COLO829 (cell line): ENCODE measurements at regions not wholly inside any gene's neighbourhood (a gene's known extent, or its start where the extent isn't known, plus 50 kb on each side); places are given as distances from the start of the nearest gene placed in this dataset.
"Not testable (repeated sequence)": the region's sequence is repeated elsewhere in the genome, so short reads cannot be mapped to it uniquely, and the experiment has no call there.

Experiments used
- DNase-seq: peaks from one replicate; pipeline ENCODE4 v3.0.0; 2012; ENCODE audit warnings: low spot score

DNA sequence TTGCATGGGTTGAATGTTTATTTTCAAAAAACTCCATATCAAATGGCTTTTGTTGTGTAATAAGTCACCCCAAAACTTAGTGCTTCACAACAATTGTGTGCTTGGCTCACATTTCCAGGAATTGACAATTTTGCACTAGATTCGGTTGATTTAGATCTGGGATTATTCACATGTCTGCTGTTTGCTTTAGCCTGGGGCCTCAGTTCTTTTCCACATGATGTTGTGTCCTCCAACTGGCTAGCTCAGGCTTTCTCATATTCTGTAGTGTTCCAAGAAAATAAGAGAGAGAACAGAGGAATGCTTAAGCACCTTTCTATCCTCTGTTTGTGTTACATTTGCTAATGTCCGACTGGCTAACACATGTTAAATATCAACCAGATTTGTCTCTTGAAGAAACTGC, 281.5 kb upstream of the ADGRL4 start:
- DNase-seq = no peak

DNA sequence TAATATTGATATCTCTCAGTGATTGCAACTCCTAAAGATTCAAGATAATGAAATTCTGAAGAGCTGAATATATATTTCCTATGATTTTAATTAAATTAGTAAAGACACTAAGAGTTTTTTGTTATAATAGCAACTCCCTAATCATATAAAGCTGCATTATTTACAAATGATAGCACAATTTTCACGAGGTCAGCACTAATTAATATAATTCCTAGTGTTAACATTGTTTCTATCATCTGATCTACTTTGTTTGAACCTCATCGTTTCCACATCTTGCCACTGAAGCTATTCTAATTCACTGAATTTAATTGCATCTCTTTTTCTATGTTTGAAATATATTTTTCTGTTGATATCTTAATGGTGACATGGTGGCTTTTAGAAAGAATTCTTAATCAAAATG, 279.1 kb upstream of the ADGRL4 start:
- no peak for DNase-seq

- no peak for DNase-seq
Measured at GRCh38 chr1:79283451-79283850, 276.9 kb upstream of the ADGRL4 start.

- DNase-seq = no peak
Measured at GRCh38 chr1:79281442-79281841, 274.9 kb upstream of the ADGRL4 start.

DNA sequence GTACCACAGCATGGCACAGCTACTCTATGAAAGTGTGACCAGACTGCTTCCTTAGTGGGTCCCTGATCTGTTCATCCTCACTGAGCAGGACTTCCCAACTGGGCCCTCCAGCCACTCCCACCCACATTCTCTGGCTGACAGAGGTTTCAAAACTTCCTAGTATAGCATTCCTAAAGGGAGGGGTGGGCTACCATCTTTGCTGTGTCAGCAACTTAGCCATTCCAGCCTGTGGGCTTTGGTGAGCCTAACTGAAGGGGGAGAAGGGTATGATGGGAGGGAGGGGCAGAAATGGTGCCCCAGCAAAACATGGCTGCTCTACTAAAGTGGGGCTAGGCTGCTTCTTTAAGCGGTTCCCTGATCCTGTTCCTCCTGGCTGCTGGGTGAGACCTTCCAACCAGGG, 265.2 kb upstream of the ADGRL4 start:
- no peak for DNase-seq

GRCh38 chr1:79264975-79265818, 258.7 kb upstream of the ADGRL4 start:
- DNase-seq = no peak

DNA sequence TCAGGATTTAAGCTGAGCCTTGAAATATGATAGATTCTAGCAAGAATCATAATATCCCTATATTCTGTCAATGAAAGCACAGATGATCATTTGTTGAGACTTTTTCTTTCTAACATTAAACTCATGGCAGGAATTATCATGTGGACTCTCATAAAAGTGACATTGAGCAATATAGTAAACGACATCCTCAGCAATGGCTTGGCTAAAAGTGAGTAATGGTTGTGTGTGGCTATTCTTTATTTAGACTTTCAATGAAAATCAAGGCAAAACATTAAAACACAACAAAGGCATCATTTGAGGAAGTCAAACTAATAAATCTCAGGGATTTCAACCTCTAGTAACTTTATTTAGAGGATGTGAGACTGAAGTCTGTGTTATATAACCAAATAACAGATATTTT, 257.8 kb upstream of the ADGRL4 start:
- no peak for DNase-seq

GRCh38 chr1:79262745-79263258, 256.3 kb upstream of the ADGRL4 start:
- DNase-seq = no peak

DNA sequence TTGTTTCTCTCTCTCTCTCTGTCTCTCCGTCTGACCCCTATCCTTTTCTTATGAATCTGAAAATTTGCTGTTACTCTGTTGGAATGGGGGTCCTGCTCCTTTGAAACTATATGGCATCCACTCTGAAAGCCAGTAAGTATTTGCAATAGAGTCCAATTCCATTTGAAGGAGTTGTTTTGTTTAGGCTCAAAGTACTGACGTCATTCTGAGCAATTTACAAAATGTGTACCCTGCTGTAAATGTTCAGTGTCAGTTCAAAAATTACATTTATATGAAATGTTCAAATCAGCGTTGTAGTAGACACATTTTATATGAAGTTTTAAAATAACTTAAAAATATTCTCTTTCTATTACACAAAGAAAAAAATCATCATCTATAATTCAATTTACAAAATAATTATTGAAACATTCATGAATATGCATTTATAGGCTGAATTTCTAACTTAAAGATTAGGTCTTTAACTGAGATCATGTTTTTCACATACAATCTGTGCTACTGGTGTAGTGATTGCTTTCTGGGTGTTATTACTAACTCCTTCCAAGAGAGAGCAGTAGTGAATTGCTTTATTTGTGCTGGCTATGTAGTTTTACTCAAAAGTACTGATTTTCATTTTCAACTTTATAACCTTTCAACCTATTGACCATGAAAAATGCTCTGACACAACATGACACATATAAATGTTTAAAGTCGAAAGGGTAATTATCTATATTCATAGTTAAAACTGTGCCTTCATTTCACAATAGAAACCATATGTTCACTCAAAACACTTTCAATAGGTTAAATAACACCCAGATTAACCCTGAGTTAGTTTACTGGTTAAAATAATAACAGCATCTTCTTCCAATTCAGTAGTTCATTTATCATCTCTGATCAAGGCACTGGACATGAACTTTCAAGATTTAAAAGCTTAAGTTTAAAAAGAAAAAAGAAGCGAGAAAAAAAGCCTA, 253.1 kb upstream of the ADGRL4 start:
- peak; percentile 48 for DNase-seq

GRCh38 chr1:79255421-79255820, 248.9 kb upstream of the ADGRL4 start:
- DNase-seq = no peak

- no peak for DNase-seq
Measured at GRCh38 chr1:79252598-79252997, 246.1 kb upstream of the ADGRL4 start.

DNA sequence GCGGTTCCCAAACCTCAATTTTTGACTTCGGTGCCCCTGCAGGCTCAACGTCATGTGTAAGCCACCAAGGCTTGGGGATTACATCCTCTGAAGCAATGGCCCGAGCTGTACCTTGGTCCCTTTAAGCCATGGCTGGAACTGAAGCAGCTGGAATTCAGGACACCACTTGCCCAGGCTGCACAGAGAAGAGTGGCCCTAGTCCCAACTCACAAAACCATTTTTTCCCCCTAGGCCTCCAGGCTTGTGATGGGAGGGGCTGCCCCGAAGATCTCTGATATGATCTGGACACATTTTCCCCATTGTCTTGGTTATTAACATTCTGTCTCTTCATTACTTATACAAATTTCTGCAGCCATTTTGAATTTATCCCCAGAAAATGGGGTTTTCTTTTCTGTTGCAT, 233.3 kb upstream of the ADGRL4 start:
- no peak for DNase-seq

- peak; percentile 7 for DNase-seq
Measured at GRCh38 chr1:79235301-79236002, 228.9 kb upstream of the ADGRL4 start.

DNA sequence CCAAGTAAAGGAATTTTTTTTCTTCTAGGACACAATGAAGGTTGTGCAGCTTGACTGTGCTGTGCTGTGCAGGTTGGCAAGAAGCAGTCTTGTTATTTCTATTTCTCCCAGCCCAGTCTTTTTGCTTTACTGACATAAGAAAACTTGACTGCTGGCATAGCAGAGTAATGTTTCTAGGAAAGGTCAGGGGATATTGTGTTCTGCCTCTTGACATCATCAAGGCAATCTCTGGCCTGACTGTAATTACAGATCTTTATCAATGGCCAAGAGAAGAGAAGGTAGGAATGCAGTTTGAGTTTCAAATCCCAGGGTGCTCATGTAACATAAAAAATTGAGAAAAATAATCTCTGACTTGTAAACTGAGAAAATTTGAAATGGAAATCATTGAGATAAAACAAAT, 226.3 kb upstream of the ADGRL4 start:
- no peak for DNase-seq

- not testable (repeated sequence) for DNase-seq
Measured at GRCh38 chr1:79230751-79231150, 224.2 kb upstream of the ADGRL4 start.

- DNase-seq = no peak
Measured at GRCh38 chr1:79226963-79227362, 220.4 kb upstream of the ADGRL4 start.

DNA sequence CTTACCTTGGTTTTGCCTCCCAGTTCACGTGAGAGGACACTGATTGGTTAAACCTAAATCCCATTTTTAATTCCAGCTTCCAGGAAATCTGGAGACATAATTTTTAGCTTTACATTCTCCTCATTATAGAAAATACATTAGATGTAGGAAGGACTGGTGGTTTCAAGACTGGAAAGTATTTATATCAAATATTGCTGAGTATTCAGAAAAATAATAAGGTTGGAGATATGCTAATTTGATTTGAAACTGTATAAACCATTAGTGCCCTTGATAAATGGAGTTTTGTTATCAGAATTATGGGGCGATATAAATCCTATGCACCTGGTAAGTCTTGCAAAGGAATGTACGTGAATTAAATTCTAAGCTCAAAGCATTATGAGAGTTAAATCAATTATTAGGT, 218.0 kb upstream of the ADGRL4 start:
- DNase-seq = no peak

DNA sequence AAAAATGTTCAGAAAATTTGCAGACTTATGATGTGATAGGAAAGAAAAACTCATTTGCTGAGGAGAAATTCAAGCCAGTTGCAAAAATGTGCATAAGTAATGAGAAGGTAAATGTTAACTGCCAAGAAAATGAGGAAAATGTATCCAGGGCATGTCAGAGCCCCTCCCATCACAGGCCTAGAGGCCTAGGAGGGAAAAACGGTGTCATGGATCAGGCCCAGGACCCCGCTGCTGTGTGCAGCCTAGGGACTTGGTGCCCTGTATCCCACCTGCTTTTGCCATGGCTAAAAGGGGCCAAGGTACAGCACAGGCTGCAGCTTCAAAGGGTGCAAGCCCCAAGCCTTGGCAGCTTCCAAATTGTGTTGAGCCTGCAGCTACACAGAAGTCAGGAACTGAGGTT, 214.0 kb upstream of the ADGRL4 start:
- no peak for DNase-seq

DNA sequence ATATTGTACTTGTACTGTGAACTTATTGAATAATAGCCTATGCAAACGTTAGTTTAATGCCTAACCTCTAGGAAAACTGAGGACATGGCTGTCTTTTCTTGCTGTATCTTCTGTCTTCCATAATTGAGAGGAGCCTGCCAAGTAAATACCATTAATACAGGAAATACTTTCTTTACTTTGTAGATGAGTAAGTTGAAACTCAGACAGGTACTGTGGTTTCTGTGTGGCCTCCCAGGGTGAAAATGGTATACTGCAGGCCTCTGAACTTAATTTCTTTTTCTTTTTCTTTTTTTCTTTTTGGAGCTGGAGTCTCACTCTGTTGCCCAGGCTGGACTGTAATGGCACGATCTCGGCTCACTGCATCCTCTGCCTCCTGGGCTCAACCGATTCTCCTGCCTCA, 208.8 kb upstream of the ADGRL4 start:
- no peak for DNase-seq

DNA sequence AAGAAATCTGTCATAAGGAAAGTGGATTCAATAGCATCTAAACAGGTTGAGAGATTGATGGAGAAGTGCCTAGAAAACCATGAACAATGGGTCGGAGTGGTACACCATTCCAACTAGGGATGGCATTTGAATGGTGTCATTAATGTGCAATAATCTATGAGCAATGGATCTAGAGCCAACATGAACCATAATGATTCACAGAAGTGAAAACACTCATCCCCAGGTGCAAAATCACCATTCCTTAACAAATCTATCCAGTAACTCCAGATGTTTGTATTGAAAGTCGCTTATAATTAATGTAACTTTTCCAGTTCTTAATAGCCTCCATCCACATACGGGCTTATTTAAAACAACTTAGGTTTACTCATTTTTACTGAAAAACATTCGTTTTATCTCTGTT, 201.3 kb upstream of the ADGRL4 start:
- no peak for DNase-seq

DNA sequence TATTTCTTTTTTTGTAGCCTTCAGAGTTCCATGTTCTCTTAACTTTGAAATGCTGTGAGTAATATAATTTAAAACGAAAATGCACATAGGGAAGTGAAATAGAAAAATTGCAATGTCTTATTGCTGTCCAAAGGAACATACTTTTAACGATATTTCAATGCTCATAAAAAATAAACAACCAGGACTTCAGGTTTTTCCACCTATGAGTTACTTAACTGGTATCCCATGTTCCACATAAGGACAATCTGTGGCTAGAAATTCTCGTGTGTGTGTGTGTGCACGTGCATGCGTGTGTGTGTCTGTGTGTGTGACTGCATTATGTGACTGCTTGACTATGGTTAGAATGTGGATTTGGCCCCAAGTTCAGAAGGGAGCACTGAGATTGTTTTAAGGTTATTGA, 200.8 kb upstream of the ADGRL4 start:
- no peak for DNase-seq

DNA sequence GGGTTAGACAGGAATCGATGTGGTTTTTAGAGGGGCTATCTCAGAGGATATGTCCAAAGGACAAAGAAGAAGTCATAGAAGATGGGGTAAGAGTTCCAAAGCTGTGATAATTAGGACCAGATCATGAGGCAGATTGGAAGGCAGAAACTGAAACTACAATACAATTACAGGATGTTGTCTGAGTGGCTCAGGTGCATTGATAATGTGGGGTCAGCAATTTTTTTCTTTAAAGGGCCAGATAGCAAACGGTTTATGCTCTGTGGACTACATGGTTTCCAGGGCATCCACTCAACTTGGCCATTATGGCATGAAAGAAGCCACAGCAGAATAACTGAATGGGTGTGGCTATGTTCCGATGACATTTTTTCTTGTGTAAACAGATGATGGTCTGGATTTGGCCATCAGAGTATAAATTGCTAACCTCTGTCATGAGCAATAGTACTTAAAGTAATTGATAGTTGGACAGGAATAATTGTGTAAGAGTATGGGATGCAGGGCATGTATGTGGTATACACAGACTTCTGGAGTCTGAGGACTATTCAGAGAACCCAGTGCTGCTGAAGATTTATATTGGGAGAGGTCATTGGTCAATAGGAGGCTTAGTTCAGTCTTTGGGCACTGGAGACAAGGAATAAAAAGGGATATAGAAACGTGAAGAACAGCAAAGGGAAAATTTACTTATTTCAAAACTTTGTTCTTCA, 198.4 kb upstream of the ADGRL4 start:
- DNase-seq = no peak
